GM20000 (cell line): ENCODE measurements at regions not wholly inside any gene's neighbourhood (a gene's known extent, or its start where the extent isn't known, plus 50 kb on each side); places are given as distances from the start of the nearest gene placed in this dataset.

Experiments
- DNase-seq: peaks from one replicate; pipeline ENCODE4 v3.0.0; 2012; ENCODE audit warnings: low spot score
- TF ChIP-seq, protein P1 (sequence below): IDR thresholded peaks from 2 replicates; pipeline ENCODE4 v1.5.1; 2012; ENCODE audit warnings: mild to moderate bottlenecking, control low read depth; ENCODE audit errors: extremely low read depth, missing control alignments

DNA sequence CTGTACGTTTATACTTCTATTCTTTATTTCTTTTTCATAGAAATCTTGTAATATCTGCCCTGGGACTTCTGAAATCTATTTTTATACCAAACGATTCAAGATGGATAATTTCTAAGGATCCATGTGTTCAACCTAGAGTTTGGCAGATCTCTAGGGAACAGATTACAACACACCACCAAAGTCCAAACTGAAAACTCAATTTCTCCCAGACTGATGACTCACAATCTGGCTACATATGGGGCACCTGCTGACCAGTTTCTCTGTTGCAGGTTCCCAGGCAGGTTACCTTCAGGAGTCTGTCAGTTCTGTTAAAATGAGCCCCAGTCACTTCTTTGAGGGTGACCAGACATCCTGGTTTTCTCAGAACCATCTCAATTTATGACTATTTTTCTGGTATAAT is 439.4 kb downstream of the GPATCH2 start:
- no peak for DNase-seq
- TF ChIP-seq, protein P1, sequence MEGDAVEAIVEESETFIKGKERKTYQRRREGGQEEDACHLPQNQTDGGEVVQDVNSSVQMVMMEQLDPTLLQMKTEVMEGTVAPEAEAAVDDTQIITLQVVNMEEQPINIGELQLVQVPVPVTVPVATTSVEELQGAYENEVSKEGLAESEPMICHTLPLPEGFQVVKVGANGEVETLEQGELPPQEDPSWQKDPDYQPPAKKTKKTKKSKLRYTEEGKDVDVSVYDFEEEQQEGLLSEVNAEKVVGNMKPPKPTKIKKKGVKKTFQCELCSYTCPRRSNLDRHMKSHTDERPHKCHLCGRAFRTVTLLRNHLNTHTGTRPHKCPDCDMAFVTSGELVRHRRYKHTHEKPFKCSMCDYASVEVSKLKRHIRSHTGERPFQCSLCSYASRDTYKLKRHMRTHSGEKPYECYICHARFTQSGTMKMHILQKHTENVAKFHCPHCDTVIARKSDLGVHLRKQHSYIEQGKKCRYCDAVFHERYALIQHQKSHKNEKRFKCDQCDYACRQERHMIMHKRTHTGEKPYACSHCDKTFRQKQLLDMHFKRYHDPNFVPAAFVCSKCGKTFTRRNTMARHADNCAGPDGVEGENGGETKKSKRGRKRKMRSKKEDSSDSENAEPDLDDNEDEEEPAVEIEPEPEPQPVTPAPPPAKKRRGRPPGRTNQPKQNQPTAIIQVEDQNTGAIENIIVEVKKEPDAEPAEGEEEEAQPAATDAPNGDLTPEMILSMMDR, result no peak

DNA sequence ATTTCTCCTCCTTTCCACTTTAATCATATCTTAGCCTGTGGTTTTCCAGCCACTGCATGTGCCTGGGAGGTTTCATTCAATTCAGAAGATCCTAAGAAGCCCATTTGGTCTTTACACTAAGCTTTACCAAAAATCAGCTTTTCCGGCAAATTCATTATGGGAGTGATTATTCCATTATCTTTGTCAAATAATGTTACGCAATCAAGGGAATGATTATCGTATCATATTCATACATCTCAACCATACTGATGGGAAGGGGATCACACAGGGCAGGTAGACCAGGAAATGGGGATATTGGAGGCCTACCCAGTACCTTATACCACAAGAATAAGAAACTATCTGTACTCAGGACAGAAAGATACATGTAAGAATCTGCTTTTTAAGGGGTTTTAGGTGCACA is 440.5 kb downstream of the GPATCH2 start:
- TF ChIP-seq, protein P1, result no peak
- DNase-seq, result no peak

DNA sequence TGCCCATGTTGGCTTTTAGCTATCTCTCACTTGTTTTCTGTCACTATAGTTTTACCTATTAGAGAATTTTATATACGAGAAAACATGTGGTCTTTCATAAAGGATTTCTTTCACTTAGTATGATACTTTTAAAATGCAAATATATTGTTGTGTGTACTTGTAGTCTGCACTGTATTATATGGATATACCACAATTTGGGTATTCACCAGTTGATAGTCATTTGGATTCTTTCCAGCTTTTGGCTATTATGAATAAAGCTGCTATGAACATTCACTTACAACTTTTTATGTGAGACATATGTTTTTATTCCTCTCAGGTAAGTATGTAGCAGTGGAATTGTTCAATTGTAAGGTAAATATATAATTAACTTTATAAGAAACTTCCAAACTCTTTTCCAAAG is 441.5 kb downstream of the GPATCH2 start:
- TF ChIP-seq, protein P1, result no peak
- no peak for DNase-seq

DNA sequence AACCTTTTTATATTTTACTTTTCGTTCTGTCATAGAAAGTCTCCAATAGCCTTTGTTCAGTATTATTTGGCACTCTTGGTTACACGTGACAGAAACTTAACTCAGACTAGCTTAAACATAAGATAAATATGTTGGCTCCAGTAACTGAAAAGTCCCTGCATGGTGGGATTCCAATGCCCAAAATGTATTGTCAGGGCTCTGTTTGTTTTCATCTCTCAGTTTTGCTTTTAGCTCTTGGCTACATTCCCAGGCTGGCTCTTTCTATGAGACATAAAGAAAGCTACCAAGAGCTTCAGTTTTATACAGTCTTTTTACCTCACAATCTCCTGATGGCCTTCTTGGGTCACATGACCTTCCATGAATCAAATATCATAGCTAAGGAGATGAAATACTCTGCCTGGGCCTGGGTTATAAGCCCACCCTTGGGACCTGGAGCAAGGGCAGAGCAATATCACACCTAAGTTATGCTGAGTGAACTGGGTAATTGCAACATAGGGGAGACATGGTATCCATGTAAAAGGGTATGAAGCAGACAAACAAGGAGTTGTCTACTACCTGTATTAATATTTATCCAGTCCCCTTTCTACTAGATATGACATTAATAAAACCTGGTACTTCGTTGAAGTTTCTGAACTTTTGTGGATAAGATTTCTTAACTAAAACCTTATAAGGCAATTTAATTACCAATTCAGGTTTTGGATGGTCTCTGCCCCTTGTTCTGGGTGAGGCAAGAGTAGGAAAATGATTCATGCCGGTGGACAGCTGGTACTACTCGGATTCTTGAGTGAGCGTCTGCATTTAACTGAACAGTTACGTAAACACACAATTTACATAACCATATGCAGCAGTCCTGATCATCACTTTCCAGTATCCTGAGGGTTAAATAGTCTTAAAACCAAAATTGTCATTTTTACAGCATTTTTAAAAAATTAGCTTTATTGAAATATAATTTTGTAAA is 442.3 kb downstream of the GPATCH2 start:
- TF ChIP-seq, protein P1, result no peak
- no peak for DNase-seq

DNA sequence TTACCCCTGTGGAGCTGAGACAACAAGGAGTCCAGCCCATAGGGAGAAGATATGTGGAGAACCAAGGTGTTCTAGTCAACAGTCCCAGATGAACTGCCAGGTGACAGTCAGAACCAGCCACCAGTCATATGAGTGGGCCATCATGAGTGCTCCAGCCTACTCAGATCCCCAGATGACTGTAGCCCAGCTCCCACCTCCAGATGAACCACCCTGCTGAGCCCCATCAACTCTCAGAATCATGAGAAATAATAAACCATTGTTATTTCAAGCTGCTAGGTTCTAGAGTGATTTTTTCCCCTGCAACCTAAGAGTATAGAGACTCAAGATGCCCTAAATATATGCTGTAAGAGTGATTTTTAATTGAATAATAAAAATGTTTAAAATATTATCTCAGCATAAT is 444.2 kb downstream of the GPATCH2 start:
- TF ChIP-seq, protein P1, result no peak

DNA sequence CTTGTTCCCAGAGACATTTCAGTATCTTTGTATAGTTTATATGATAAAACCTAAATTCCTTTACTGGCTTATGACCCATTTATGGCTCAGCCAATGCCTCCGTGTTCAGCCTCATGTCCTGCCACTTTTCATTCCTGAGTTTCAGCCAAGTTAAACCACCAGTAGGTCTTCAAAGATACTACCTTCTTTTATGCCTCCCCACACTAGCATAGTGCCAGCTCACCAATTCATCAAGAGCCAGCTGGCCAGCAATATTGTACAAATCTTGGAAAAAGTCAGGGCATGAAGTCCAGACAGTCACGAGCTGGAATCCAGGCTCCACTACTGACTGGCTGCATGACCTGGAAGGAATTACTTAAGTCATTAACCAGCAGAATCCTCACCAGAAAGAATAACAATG is 446.0 kb downstream of the GPATCH2 start:
- no peak for DNase-seq
- TF ChIP-seq, protein P1, result no peak

More for the DNA sequence above, 444.2 kb downstream of the GPATCH2 start:
- no peak for DNase-seq

DNA sequence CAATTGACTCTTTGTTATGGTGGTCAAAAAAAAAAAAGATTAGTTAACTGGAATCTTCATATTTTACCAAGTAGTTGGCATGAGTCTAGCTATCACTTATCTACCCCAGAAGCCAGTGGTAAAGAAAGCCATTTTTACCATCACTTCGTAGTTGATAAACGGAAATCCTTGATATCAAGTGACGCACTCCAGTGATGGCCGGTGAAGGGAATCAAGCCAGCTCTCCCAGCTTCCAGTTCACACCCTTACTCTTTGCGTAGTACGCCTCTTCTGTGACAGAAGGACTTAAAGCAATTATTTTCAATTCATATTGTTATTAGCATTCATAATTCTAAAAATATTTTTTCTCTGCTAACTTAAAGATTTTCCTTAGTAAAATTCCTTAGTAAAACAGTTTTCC is 447.9 kb downstream of the GPATCH2 start:
- TF ChIP-seq, protein P1, result no peak
- DNase-seq, result no peak
